HEK293T (cell line): ENCODE measurements at regions not wholly inside any gene's neighbourhood (a gene's known extent, or its start where the extent isn't known, plus 50 kb on each side); places are given as distances from the start of the nearest gene placed in this dataset.

Experiments used
- ARNT ChIP-seq: fragments of 450-650 bp; IDR thresholded peaks from 2 replicates; pipeline ENCODE4 v1.6.1; 2017; ENCODE audit warnings: mild to moderate bottlenecking
- BHLHE40 ChIP-seq: fragments of 450-650 bp; IDR thresholded peaks from 2 replicates; pipeline ENCODE4 v1.6.1; 2016; ENCODE audit warnings: mild to moderate bottlenecking, moderate library complexity, borderline replicate concordance
- CTBP1 ChIP-seq: fragments of 450-650 bp; IDR thresholded peaks from 2 replicates; pipeline ENCODE4 v1.6.1; 2016; ENCODE audit warnings: borderline replicate concordance
- ELF4 ChIP-seq: fragments of 450-650 bp; IDR thresholded peaks from 2 replicates; pipeline ENCODE4 v1.6.1; 2017; ENCODE audit warnings: antibody characterized with exemption
- FOXK2 ChIP-seq: fragments of 450-650 bp; IDR thresholded peaks from 2 replicates; pipeline ENCODE4 v1.6.1; 2016; ENCODE audit warnings: mild to moderate bottlenecking
- FOXM1 ChIP-seq: fragments of 450-650 bp; IDR thresholded peaks from 2 replicates; pipeline ENCODE4 v1.6.1; 2017; ENCODE audit warnings: mild to moderate bottlenecking, borderline replicate concordance
- HDGF ChIP-seq: fragments of 450-650 bp; IDR thresholded peaks from 2 replicates; pipeline ENCODE4 v1.6.1; 2017; ENCODE audit warnings: antibody characterized with exemption, borderline replicate concordance
- L3MBTL2 ChIP-seq: fragments of 450-650 bp; conservative IDR thresholded peaks from 2 replicates; pipeline ENCODE4 v1.6.1; 2016; ENCODE audit warnings: mild to moderate bottlenecking
- NFRKB ChIP-seq: fragments of 450-650 bp; IDR thresholded peaks from 2 replicates; pipeline ENCODE4 v1.6.1; 2016; ENCODE audit warnings: mild to moderate bottlenecking, moderate library complexity
- SP1 ChIP-seq: fragments of 450-650 bp; IDR thresholded peaks from 2 replicates; pipeline ENCODE4 v1.6.1; 2017
- SUZ12 ChIP-seq: fragments of 450-650 bp; IDR thresholded peaks from 2 replicates; pipeline ENCODE4 v1.6.1; 2016; ENCODE audit warnings: mild to moderate bottlenecking
- ZNF384 ChIP-seq: fragments of 450-650 bp; IDR thresholded peaks from 2 replicates; pipeline ENCODE4 v1.6.1; 2016

- no peak for TF ChIP-seq ARNT
- no peak for TF ChIP-seq SP1
- TF ChIP-seq ELF4 = no peak
- TF ChIP-seq ZNF384 = peak; percentile 56
- no peak for TF ChIP-seq SUZ12
- TF ChIP-seq BHLHE40 = no peak
- no peak for TF ChIP-seq L3MBTL2
- no peak for TF ChIP-seq HDGF
- no peak for TF ChIP-seq FOXM1
- TF ChIP-seq CTBP1 = no peak
- TF ChIP-seq FOXK2 = no peak
- TF ChIP-seq NFRKB = no peak
These were observed 138.8 kb upstream of the SATB2 start for GRCh38 chr2:199596549-199596948.
